Kidney (tissue), 13 donors: ENCODE measurements at regions not wholly inside any gene's neighbourhood (a gene's known extent, or its start where the extent isn't known, plus 50 kb on each side); places are given as distances from the start of the nearest gene placed in this dataset.

ENCODE experiments used
- DNase-seq, 5 donors: peaks; one replicate each; pipeline ENCODE4 v3.0.0-alpha.2; 2013 to 2020
- FAIRE-seq: peaks from 2 replicates; lab custom pipeline; 2012; peaks lifted over from hg19 to GRCh38; lab: Jason Lieb, UNC
- H3K27ac ChIP-seq, 2 donors: one replicate each; pipeline ENCODE4 v1.7.0; 2013; ENCODE audit warnings: low read depth in 2 of 2, low read length in 2 of 2, inconsistent platforms in 1 of 2
- H3K27me3 ChIP-seq: one replicate; pipeline ENCODE4 v1.7.1; 2013; ENCODE audit warnings: low read length, inconsistent platforms; ENCODE audit not compliant: control insufficient read depth, insufficient read depth
- H3K36me3 ChIP-seq, 3 donors: one replicate each; pipeline versions ENCODE4 v1.7.0 to v1.7.1; 2013; ENCODE audit warnings: low read length in 3 of 3, control low read depth in 1 of 3, inconsistent platforms in 1 of 3; ENCODE audit not compliant: insufficient read depth in 3 of 3, control insufficient read depth in 2 of 3
- H3K4me1 ChIP-seq, 3 donors: one replicate each; pipeline versions ENCODE4 v1.7.0 to v1.7.1; 2013; ENCODE audit warnings: low read length in 3 of 3, inconsistent platforms in 1 of 3, low read depth in 1 of 3; ENCODE audit not compliant: control insufficient read depth in 2 of 3, insufficient read depth in 2 of 3
- H3K4me3 ChIP-seq, 3 donors: one replicate each; pipeline versions ENCODE4 v1.7.0 to v1.8.1; 2013; ENCODE audit warnings: low read length in 3 of 3, control low read depth in 1 of 3, inconsistent platforms in 1 of 3
- H3K9ac ChIP-seq, 3 donors: one replicate each; pipeline versions ENCODE4 v1.7.0 to v1.7.1; 2013; ENCODE audit warnings: low read length in 3 of 3, control low read depth in 1 of 3, inconsistent platforms in 1 of 3
- H3K9me3 ChIP-seq, 3 donors: one replicate each; pipeline versions ENCODE4 v1.7.0 to v1.7.1; 2013; ENCODE audit warnings: low read length in 3 of 3, control low read depth in 1 of 3, inconsistent platforms in 1 of 3; ENCODE audit not compliant: control insufficient read depth in 2 of 3, insufficient read depth in 1 of 3
- intact Hi-C: fragments of 100-400 bp; cut with DNase I; formaldehyde crosslinking; loops from one replicate; pipeline ENCODE4 v1.11.1; 2022
- TF ChIP-seq, protein P1 (sequence below): IDR thresholded peaks from 3 replicates; pipeline ENCODE4 v1.5.1; 2012; ENCODE audit warnings: mild to moderate bottlenecking, moderate library complexity, borderline replicate concordance; ENCODE audit not compliant: insufficient read depth; ENCODE audit errors: extremely low read depth
- donor health status: control.
- donor health status: control.
- donor health status: control.
- donor health status: control.
- donor health status: control.
- donor health status: DM: yes; HTN: yes; CAD: no.
- donor health status: Normal renal cell carcinoma (clear cell type).

DNA sequence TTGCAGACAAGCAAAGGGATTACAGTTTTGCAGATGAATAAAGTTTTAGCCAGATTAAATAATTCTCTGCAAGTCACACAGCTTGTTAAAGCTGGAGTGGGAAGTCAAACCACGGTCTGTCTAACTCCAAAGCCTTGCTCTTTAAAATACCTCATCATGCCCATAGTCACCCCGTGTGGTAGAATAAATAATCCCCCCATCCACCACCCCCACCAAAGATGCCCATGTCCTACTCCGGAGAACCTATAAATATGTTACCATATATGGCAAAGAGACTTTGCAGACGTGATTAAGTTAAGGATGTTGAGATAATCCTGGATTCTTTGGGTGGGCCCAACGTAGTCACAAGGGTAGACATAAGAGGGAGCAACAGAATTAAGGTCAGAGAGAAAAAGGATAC is 118.7 kb downstream of the BEND2 start:
- no peaks in the 10 kb centered on the region for H3K36me3 ChIP-seq
- TF ChIP-seq, protein P1, sequence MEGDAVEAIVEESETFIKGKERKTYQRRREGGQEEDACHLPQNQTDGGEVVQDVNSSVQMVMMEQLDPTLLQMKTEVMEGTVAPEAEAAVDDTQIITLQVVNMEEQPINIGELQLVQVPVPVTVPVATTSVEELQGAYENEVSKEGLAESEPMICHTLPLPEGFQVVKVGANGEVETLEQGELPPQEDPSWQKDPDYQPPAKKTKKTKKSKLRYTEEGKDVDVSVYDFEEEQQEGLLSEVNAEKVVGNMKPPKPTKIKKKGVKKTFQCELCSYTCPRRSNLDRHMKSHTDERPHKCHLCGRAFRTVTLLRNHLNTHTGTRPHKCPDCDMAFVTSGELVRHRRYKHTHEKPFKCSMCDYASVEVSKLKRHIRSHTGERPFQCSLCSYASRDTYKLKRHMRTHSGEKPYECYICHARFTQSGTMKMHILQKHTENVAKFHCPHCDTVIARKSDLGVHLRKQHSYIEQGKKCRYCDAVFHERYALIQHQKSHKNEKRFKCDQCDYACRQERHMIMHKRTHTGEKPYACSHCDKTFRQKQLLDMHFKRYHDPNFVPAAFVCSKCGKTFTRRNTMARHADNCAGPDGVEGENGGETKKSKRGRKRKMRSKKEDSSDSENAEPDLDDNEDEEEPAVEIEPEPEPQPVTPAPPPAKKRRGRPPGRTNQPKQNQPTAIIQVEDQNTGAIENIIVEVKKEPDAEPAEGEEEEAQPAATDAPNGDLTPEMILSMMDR, result no peak
- DNase-seq (no peak), FAIRE-seq (no peak)
- H3K27ac ChIP-seq, result no peak overlapping the region
- intact Hi-C loops, result no loop called here
- H3K9me3 ChIP-seq, result no peaks in the 10 kb centered on the region
- H3K4me3 ChIP-seq, result no peak overlapping the region
- no peaks in the 10 kb centered on the region for H3K27me3 ChIP-seq
- no peak overlapping the region for H3K9ac ChIP-seq
- no peaks in the 10 kb centered on the region for H3K4me1 ChIP-seq

DNA sequence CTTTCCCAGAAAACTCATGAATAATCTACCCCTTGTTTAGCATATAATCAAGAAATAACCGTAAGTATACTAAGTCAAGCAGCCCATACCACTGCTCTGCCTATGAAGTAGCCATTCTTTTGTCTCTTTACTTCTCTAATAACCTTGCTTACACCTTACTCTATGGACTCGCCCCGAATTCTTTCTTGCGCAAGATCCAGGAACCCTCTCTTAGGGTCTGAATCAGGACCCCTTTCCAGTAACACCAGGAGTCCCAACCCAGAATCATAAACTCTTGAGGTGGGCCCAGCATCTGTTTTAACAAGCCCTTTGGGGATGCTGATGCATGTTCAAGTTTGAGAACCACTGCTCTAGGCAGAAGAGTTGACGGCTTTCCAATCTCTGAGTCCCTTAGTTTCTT is 119.6 kb downstream of the BEND2 start:
- Histone ChIP-seq H3K9me3 (no peaks in the 10 kb centered on the region), H3K36me3 (no peaks in the 10 kb centered on the region), H3K4me3 (no peak overlapping the region), H3K27me3 (no peaks in the 10 kb centered on the region), H3K9ac (no peak overlapping the region), H3K27ac (no peak overlapping the region), H3K4me1 (no peaks in the 10 kb centered on the region)
- DNase-seq (no peak), FAIRE-seq (no peak)
- TF ChIP-seq, protein P1, result no peak
- intact Hi-C loops, result no loop called here

DNA sequence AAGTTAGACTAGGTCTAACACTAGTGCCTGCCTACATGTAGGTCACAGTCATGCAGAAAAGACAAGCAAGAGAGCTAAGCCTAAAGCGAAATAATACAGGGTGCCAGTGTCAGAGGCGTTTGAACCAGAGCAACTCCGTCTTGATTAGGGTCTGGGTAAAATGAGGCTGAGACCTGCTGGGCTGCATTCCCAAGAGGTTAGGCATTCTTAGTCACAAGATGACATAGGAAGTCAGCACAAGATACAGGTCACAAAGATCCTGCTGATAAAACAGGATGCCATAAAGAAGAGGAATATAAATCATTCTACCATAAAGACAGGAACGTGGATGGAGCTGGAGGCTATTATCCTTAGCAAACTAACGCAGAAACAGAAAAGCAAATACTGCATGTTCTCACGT is 120.9 kb downstream of the BEND2 start:
- DNase-seq, result no peak
- Histone ChIP-seq H3K27ac (no peak overlapping the region), H3K4me3 (no peak overlapping the region), H3K27me3 (no peaks in the 10 kb centered on the region), H3K9me3 (no peaks in the 10 kb centered on the region), H3K4me1 (no peaks in the 10 kb centered on the region), H3K9ac (no peak overlapping the region), H3K36me3 (no peaks in the 10 kb centered on the region)
- FAIRE-seq, result no peak
- TF ChIP-seq, protein P1, result no peak
- intact Hi-C loops, result no loop called here

DNA sequence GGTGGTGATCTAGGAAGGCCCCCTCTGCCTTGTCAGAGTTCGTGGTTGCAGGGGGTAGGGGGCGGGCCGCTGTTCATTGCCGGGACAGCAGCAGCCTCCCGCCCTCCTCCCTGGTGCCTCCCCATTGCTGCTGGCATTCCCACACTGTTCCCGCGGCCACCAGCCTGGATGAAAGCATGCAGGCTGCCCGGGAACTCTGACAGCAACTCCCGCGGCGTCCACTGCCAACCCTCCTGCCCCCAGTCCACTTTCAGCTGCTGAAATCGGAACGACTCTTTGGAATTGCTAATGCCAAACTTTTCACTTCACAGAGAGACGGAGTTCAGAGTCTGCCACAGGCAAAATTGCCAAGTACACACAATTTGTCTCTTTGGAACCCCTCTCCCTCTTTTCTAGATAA is 121.9 kb downstream of the BEND2 start:
- FAIRE-seq (no peak), DNase-seq (peak in 3 of 5 donors; percentile 2 to 25 (median 8))
- intact Hi-C loops, result no loop called here
- Histone ChIP-seq H3K27ac (no peak overlapping the region), H3K36me3 (no peaks in the 10 kb centered on the region), H3K27me3 (no peaks in the 10 kb centered on the region), H3K9ac (no peak overlapping the region), H3K4me1 (no peaks in the 10 kb centered on the region), H3K9me3 (no peaks in the 10 kb centered on the region), H3K4me3 (no peak overlapping the region)
- TF ChIP-seq, protein P1, result no peak
